ENCODE measurements at regions not wholly inside any gene's neighbourhood (a gene's known extent, or its start where the extent isn't known, plus 50 kb on each side); places are given as distances from the start of the nearest gene placed in this dataset.
A peak's percentile ranks its signal among the peaks of the same experiment; 100 is the strongest.

DNA sequence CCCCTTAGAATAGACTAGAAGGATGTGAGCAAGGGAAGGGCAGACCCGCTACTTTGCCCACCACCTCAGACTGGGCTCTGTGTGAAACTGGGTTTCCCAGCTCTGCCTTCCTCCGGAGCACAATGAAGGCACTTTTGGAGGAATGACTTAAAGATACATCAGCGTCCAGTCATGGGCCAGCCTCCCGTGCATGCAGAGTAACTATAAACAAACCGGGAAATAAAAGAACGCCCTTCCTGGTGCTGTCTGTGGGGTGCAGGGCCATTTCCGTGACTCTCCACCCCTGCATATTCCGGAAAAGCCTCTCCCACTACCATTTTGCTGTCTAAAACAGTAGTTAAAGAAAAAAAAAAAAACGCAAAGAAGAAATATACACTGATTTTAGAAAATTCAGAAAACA is 165.9 kb upstream of the IRX4 start:
- peaks cover 59% of the 10 kb centered on the region for H3K27me3 Mint-ChIP-seq (ENCODE audit: low read depth)
- no peak for DNase-seq (ENCODE audit: low spot score in 2 of 2, unreplicated experiment in 2 of 2)
- H3K36me3 Mint-ChIP-seq, result no peaks in the 10 kb centered on the region
- H3K27ac Mint-ChIP-seq, result no peak overlapping the region
- H3K9me3 Mint-ChIP-seq, result peaks cover 10% of the 10 kb centered on the region
- no peaks in the 10 kb centered on the region for H3K4me1 Mint-ChIP-seq
- no peak overlapping the region for H3K4me3 Mint-ChIP-seq
- TF ChIP-seq, protein P1, sequence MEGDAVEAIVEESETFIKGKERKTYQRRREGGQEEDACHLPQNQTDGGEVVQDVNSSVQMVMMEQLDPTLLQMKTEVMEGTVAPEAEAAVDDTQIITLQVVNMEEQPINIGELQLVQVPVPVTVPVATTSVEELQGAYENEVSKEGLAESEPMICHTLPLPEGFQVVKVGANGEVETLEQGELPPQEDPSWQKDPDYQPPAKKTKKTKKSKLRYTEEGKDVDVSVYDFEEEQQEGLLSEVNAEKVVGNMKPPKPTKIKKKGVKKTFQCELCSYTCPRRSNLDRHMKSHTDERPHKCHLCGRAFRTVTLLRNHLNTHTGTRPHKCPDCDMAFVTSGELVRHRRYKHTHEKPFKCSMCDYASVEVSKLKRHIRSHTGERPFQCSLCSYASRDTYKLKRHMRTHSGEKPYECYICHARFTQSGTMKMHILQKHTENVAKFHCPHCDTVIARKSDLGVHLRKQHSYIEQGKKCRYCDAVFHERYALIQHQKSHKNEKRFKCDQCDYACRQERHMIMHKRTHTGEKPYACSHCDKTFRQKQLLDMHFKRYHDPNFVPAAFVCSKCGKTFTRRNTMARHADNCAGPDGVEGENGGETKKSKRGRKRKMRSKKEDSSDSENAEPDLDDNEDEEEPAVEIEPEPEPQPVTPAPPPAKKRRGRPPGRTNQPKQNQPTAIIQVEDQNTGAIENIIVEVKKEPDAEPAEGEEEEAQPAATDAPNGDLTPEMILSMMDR (IDR thresholded peaks at IDR 0.05; ENCODE audit: unreplicated experiment), result no peak

DNA sequence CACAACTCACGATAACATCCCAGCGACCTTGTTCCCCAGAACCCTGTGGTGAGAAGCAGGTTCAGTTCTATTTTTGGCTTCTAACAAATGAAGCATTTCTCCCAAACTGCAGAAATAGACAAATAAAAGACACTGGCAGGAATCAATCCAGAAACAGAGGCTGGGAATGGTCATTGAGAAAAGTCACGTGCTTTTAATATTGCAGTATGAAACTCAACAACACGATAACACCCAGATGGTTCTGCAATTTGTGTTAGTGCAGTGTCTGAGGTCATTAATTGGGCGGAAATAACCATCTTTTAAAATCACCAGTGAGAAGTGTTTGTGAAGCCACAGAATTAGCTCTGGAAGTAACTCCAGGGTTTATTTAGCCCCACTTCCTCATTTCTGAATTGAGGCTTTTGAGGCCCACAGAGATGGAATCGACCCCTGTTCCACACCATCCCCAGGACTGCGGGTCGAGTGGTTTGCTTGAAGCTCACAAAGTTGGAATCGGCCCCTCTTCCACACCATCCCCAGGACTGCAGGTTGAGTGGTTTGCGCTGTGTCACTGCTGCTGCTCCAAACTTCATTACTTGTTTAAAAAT is 164.7 kb upstream of the IRX4 start:
- H3K4me3 Mint-ChIP-seq, result no peak overlapping the region
- H3K36me3 Mint-ChIP-seq, result no peaks in the 10 kb centered on the region
- peaks cover 10% of the 10 kb centered on the region for H3K9me3 Mint-ChIP-seq
- peaks cover 58% of the 10 kb centered on the region for H3K27me3 Mint-ChIP-seq (ENCODE audit: low read depth)
- no peak for DNase-seq (ENCODE audit: low spot score in 2 of 2, unreplicated experiment in 2 of 2)
- no peaks in the 10 kb centered on the region for H3K4me1 Mint-ChIP-seq
- TF ChIP-seq, protein P1 (IDR thresholded peaks at IDR 0.05; ENCODE audit: unreplicated experiment), result no peak
- H3K27ac Mint-ChIP-seq, result no peak overlapping the region

DNA sequence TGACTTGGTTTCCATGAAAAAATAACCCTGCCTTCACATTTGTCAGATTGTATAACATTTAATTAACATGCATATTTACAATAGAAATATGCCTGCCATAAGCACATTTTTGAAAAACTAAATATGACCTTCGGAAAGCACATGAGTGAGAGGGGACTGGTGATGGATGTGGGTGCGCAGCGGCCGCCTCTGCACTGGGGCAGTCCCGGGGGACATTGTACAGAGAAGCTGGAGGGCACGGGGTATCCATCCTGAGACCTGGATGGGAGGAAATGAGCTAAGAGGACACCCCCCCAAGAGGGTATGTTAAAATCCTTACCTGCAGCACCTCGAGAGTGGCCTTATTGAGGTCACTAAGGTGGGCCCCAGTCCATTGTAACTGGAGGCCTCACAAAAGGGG is 161.3 kb upstream of the IRX4 start:
- no peak overlapping the region for H3K4me3 Mint-ChIP-seq
- TF ChIP-seq, protein P1 (IDR thresholded peaks at IDR 0.05; ENCODE audit: unreplicated experiment), result no peak
- no peak for DNase-seq (ENCODE audit: low spot score in 2 of 2, unreplicated experiment in 2 of 2)
- H3K4me1 Mint-ChIP-seq, result no peaks in the 10 kb centered on the region
- peaks cover 70% of the 10 kb centered on the region for H3K27me3 Mint-ChIP-seq (ENCODE audit: low read depth)
- H3K36me3 Mint-ChIP-seq, result no peaks in the 10 kb centered on the region
- H3K9me3 Mint-ChIP-seq, result peaks cover 10% of the 10 kb centered on the region
- no peak overlapping the region for H3K27ac Mint-ChIP-seq

DNA sequence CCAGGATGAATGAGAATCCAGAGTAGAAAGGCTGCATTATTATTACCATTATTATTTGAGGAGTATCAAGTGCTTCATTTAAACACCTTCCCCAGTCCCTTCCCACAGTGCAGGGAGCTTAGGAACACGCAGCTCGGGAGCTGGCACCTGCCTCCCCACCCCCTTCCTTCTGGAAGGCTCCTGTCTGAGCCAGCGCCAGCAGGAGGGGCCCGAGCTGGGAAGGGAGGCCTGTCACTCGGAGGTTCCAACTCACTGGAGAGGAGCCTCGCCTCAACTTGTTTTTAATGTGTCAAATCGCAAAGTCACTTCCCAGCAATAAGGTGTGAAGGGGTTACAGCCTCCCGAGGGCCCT is 156.4 kb upstream of the IRX4 start:
- no peak for DNase-seq (ENCODE audit: low spot score in 2 of 2, unreplicated experiment in 2 of 2)
- peak overlapping the region; percentile 54 for H3K4me3 Mint-ChIP-seq
- no peaks in the 10 kb centered on the region for H3K4me1 Mint-ChIP-seq
- peaks cover 65% of the 10 kb centered on the region for H3K27me3 Mint-ChIP-seq (ENCODE audit: low read depth)
- H3K27ac Mint-ChIP-seq, result no peak overlapping the region
- TF ChIP-seq, protein P1 (IDR thresholded peaks at IDR 0.05; ENCODE audit: unreplicated experiment), result no peak
- no peaks in the 10 kb centered on the region for H3K36me3 Mint-ChIP-seq
- no peaks in the 10 kb centered on the region for H3K9me3 Mint-ChIP-seq

DNA sequence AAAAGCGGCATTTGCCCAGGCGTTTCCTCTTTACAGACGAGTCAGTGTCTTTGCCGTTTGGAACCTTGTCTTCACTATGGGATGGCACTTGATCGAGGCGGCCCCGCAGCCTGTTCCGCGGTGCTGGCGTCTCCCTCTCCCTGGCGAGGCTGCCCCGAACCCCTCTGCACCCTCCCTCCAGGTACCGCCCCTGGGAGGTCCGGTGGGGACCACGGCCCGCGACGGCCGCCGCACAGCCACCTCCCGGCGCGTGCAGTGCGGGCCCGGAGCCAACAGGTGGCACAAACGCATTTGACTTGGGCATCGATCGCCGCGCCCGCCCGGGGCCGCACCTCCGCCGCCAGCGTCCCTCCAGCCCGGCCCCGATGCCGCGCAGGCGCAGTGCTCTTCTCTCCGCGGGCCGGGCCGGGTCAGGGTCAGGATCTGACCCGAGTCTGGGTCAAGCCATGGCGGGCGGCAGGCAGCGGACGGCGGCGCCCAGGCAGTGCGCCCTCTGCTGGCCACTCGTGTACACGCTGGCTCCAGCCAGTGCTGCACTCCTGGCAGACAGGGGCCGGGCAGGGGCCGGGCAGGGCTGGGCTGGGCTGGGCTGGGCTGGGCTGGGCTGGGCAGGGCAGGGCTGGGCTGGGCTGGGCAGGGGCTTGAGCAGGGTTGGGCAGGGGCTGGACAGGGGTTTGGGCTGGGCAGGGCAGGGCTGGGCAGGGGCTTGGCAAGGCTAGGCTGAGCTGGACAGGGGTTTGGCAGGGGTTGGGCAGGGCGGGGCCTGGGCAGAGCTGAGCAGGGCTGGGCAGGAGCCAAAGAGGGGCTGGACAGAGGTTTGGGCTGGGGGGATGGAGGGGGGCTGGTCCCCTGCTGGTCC is 155.8 kb upstream of the IRX4 start:
- H3K4me3 Mint-ChIP-seq, result peak overlapping the region; percentile 64
- H3K27ac Mint-ChIP-seq, result no peak overlapping the region
- H3K36me3 Mint-ChIP-seq, result no peaks in the 10 kb centered on the region
- H3K9me3 Mint-ChIP-seq, result no peaks in the 10 kb centered on the region
- DNase-seq (ENCODE audit: low spot score in 2 of 2, unreplicated experiment in 2 of 2), result peak; percentile 51 to 77
- no peaks in the 10 kb centered on the region for H3K4me1 Mint-ChIP-seq
- TF ChIP-seq, protein P1 (IDR thresholded peaks at IDR 0.05; ENCODE audit: unreplicated experiment), result peak; percentile 94
- peaks cover 65% of the 10 kb centered on the region for H3K27me3 Mint-ChIP-seq (ENCODE audit: low read depth)
